GM18867 (cell line): ENCODE measurements at regions not wholly inside any gene's neighbourhood (a gene's known extent, or its start where the extent isn't known, plus 50 kb on each side); places are given as distances from the start of the nearest gene placed in this dataset.
"Not testable (repeated sequence)": the region's sequence is repeated elsewhere in the genome, so short reads cannot be mapped to it uniquely, and the experiment has no call there.

Experiments used
- ATAC-seq: cut with Tn5 transposase; IDR thresholded peaks from one replicate; pipeline ENCODE4 v1.9.1; 2021; ENCODE audit warnings: mild to moderate bottlenecking, moderate library complexity; ENCODE audit not compliant: unreplicated experiment

DNA sequence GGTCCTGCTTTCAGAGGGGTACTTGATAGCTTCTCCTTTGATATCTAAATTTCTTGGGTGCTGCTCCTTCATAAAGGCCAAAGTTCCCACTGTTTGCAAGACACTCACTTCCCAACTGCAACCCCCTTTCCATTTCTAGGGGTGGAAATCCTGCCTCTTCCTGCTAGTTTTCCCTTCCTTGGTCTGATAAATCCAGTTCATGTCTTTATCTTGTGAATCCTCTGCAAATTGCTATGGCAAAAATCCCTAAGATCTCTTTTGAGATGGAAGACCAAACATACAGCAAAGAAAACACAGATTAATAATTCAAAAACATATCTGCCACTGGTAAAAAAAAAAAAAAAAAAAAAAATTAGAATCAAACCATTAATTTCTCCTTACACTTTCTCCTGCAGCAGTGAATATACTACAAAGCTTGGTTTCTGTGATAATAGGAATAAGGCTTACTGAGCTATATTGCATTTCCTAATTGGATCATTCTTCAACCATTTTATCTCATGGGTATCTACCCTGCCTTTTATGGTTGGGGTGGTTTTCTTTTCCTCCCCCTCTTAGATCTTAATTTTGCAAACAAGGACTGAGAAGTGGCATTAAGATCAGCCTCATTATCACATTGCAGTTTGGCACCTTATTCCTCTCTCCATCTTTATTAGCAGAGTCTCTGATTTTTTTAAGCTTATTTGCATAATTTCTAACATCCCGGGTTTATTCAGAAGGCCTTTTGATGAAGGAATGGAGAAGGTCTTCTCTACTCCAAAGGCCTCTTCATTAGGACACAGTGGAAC, 439.1 kb downstream of the XYLT1 start:
- no peak for ATAC-seq

DNA sequence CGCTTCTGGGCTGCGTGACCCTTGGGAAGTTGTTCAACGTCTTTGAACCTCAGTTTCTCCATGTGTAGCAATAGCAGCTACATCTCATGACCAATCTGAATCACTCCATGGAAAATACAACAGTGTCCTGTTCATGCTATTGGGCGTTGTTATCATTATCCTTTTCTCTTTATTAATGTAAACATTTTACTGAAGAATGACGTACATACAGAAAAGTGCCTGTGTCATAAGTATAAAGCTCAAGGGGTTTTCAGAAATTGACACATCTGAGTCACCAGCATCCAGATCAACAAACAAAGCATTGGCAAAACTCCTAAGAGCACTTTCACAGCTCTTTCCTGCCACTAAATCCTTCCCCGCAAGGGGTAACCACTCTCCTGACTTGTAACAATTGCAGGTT, 438.4 kb downstream of the XYLT1 start:
- ATAC-seq: no peak

DNA sequence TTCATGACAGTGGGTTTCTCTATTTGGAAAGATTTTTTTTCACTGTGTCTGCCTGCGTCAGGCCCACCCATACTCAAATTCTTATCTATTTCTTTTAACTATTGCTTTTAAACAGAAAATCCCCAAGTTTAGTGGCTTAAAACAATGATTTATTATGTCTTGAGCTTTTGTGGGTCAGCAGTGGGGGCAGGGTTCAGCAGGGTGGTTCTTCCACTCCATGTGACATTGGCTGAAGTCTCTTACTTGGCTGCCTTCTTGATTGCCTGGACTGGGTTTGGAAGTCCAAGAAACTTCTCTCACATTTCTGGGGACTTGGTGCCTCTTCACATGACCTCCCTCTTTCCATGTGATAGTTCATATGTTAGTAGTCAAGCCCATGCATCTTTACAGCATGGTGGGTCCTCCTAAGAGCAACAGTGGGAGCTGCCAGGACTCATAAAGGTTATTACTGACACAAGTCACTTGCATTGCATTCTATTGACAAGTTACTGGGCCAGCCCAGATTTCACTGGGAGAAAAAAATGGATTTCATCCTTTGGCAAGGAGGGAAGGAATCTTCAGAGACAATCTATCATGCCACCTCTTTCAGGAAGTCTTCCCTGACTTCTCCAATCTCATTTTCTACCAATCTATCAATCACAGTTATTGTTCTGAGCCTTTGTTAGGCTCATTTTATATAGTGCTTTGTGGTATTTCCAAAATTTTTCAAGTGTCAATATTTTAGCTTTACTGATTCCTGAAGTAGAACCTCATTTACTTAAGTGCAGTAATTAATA, 436.1 kb downstream of the XYLT1 start:
- no peak for ATAC-seq

DNA sequence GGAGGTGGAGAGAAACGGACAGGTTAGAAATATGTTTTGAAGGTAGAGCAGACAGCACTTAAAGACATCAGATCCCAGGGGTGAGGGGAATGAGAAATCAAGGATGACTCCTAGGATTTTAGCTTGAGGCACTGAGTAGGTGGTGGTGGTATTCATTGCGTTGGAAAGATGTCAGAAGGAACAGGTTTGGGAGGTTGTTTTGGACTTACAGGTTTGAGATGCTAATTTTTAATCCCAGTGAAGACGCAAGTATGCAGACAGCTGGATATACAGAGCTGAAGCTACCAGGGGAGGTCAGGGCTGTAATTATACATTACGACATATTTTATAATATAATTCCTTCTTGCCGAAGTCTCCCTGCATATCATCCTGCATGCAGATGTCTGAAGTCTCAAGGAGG, 433.3 kb downstream of the XYLT1 start:
- no peak for ATAC-seq

DNA sequence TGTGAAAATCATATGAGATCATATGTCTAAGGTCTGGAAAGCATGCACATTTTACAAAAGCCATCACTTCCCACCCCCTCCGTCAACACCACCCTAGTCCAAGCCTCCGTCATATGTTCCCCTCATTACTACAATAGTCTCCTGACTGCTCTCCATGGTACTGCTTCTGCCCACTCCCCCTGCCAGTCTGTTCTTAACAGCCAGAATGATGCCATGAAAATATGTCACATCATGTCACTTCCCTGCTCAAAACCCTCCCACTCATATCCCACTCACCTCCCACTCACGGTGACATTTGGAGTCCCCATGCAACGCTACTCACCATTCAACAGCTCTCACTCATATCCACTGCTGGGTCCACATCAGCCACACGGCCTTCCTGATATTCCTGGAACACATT, 432.3 kb downstream of the XYLT1 start:
- no peak for ATAC-seq

DNA sequence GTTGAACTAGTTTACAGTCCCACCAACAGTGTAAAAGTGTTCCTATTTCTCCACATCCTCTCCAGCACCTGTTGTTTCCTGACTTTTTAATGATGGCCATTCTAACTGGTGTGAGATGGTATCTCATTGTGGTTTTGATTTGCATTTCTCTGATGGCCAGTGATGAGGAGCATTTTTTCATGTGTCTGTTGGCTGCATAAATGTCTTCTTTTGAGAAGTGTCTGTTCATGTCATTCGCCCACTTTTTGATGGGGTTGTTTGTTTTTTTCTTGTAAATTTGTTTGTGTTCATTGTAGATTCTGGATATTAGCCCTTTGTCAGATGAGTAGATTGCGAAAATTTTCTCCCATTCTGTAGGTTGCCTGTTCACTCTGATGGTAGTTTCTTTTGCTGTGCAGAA, 421.7 kb downstream of the XYLT1 start:
- not testable (repeated sequence) for ATAC-seq

DNA sequence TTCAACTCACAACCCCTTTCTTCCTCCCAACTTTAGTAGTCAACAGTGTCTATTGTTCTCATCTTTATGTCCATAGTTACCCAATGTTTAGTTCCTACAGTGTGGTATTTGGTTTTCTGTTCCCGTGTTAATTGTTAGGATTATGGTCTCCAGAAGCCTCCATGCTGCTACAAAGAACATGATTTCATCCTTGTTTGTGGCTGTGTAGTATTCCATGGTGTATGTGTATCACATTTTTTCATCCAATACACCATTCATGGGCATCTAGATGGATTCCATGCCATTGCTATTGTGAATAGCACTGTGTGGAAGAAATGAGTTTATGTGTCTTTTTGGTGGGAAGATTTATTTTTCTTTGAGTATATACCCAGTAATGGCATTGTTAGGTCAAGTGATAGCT, 420.3 kb downstream of the XYLT1 start:
- ATAC-seq: no peak
